Caco-2 (cell line): ENCODE measurements at regions not wholly inside any gene's neighbourhood (a gene's known extent, or its start where the extent isn't known, plus 50 kb on each side); places are given as distances from the start of the nearest gene placed in this dataset.

Source experiments
- BruUV-seq: library from RNA; stranded (reverse); fragments of 400-500 nt; replicated peaks from 2 replicates; lab custom pipeline; 2021; lab: Mats Ljungman, UMichigan
- CTCF ChIA-PET: fragments of 300-600 bp; sonication (Branson Sonifier 250); formaldehyde crosslinking; loops from one replicate; lab custom pipeline; 2022; ENCODE audit warnings: antibody characterized with exemption; lab: Charles Lee
- POLR2A ChIA-PET: fragments of 300-600 bp; sonication (Branson Sonifier 250); formaldehyde crosslinking; loops from one replicate; lab custom pipeline; 2022; ENCODE audit warnings: antibody characterized with exemption; lab: Charles Lee
- DNase-seq, 2 experiments: peaks; one replicate each; pipeline versions ENCODE4 v3.0.0 to v3.0.0-alpha.2; 2020 to 2022
- H3K27me3 ChIP-seq: replicated peaks from 2 replicates; pipeline ENCODE4 v1.6.0; 2011; ENCODE audit warnings: low read length; ENCODE audit not compliant: control insufficient read depth, insufficient read depth
- H3K36me3 ChIP-seq: 2 replicates; pipeline ENCODE4 v1.5.1; 2011; ENCODE audit warnings: low read length; ENCODE audit not compliant: control insufficient read depth, insufficient read depth
- H3K4me1 ChIP-seq: fragments of 250-450 bp; sonication (Bioruptor Pico); 2 replicates; pipeline ENCODE4 v1.5.1; 2020; ENCODE audit warnings: mild to moderate bottlenecking
- H3K4me3 ChIP-seq: 2 replicates; pipeline ENCODE4 v1.5.1; 2011; ENCODE audit warnings: low read depth, mild to moderate bottlenecking, control low read depth, low read length
- H3K9me3 ChIP-seq: fragments of 250-450 bp; sonication (Bioruptor Pico); 2 replicates; pipeline ENCODE4 v1.5.1; 2020; ENCODE audit warnings: mild to moderate bottlenecking, moderate library complexity
- H3K27ac Mint-ChIP-seq: one replicate; pipeline ENCODE4 v1.8.0; 2022; ENCODE audit warnings: mixed read lengths; ENCODE audit not compliant: unreplicated experiment
- H3K27me3 Mint-ChIP-seq: one replicate; pipeline ENCODE4 v1.8.0; 2022; ENCODE audit warnings: mixed read lengths; ENCODE audit not compliant: insufficient read depth, unreplicated experiment
- H3K36me3 Mint-ChIP-seq: one replicate; pipeline ENCODE4 v1.8.0; 2022; ENCODE audit warnings: mild to moderate bottlenecking, mixed read lengths; ENCODE audit not compliant: insufficient read depth, unreplicated experiment
- H3K4me1 Mint-ChIP-seq: one replicate; pipeline ENCODE4 v1.8.0; 2022; ENCODE audit warnings: low read depth, mixed read lengths; ENCODE audit not compliant: unreplicated experiment
- H3K4me3 Mint-ChIP-seq: one replicate; pipeline ENCODE4 v1.8.0; 2022; ENCODE audit warnings: mild to moderate bottlenecking, moderate library complexity, mixed read lengths; ENCODE audit not compliant: unreplicated experiment
- H3K9me3 Mint-ChIP-seq: one replicate; pipeline ENCODE4 v1.8.0; 2022; ENCODE audit warnings: mixed read lengths; ENCODE audit not compliant: unreplicated experiment
- intact Hi-C: fragments of 100-400 bp; cut with micrococcal nuclease; formaldehyde crosslinking; loops from one replicate; pipeline ENCODE4 v1.10.0; 2022; ENCODE audit not compliant: unreplicated experiment
- TF ChIP-seq, protein P1 (sequence below), 2 experiments: fragments of 200-600 bp in 1 of 2; IDR thresholded peaks; 1 replicate in 1 of 2; 2 replicates in 1 of 2; pipeline versions ENCODE4 v1.5.1 to v1.8.0; 2011 to 2022; ENCODE audit warnings: antibody characterized with exemption in 1 of 2, control low read depth in 1 of 2, inconsistent platforms in 1 of 2, low read depth in 1 of 2, low read length in 1 of 2, mild to moderate bottlenecking in 1 of 2, moderate library complexity in 1 of 2; ENCODE audit not compliant: insufficient read depth in 1 of 2, severe bottlenecking in 1 of 2, unreplicated experiment in 1 of 2

- H3K36me3 ChIP-seq, result no peaks in the 10 kb centered on the region
- H3K4me3 ChIP-seq, result no peak overlapping the region
- peak in 1 of 2 experiments; percentile 19 for DNase-seq
- TF ChIP-seq, protein P1, sequence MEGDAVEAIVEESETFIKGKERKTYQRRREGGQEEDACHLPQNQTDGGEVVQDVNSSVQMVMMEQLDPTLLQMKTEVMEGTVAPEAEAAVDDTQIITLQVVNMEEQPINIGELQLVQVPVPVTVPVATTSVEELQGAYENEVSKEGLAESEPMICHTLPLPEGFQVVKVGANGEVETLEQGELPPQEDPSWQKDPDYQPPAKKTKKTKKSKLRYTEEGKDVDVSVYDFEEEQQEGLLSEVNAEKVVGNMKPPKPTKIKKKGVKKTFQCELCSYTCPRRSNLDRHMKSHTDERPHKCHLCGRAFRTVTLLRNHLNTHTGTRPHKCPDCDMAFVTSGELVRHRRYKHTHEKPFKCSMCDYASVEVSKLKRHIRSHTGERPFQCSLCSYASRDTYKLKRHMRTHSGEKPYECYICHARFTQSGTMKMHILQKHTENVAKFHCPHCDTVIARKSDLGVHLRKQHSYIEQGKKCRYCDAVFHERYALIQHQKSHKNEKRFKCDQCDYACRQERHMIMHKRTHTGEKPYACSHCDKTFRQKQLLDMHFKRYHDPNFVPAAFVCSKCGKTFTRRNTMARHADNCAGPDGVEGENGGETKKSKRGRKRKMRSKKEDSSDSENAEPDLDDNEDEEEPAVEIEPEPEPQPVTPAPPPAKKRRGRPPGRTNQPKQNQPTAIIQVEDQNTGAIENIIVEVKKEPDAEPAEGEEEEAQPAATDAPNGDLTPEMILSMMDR (IDR thresholded peaks at IDR 0.05; ENCODE audit: insufficient read depth in 1 of 2, low read depth in 1 of 2, low read length in 1 of 2, severe bottlenecking in 1 of 2, unreplicated experiment in 1 of 2), result no peak
- Mint-ChIP-seq H3K4me1 (peaks cover 34% of the 10 kb centered on the region), H3K9me3 (peaks cover 9% of the 10 kb centered on the region), H3K4me3 (no peak overlapping the region), H3K36me3 (peaks cover 6% of the 10 kb centered on the region), H3K27me3 (no peaks in the 10 kb centered on the region), H3K27ac (peak overlapping the region; percentile 29)
- H3K9me3 ChIP-seq, result no peaks in the 10 kb centered on the region
- intact Hi-C loops, result no loop called here
- no peaks in the 10 kb centered on the region for H3K27me3 ChIP-seq
- POLR2A ChIA-PET, result no interaction called here
- H3K4me1 ChIP-seq, result peaks cover 20% of the 10 kb centered on the region; the same call in 1 of the 2 replicates
- BruUV-seq, result no TSS peak
- CTCF ChIA-PET, result interaction anchor here (0.6 kb wide), 2 partner anchors 731 to 831 kb away, joined by 4 to 5 read pairs; no protein-coding TSS in a partner anchor
These were observed 312.4 kb upstream of the TBX3 start for GRCh38 chr12:114996382-114996781.

DNA sequence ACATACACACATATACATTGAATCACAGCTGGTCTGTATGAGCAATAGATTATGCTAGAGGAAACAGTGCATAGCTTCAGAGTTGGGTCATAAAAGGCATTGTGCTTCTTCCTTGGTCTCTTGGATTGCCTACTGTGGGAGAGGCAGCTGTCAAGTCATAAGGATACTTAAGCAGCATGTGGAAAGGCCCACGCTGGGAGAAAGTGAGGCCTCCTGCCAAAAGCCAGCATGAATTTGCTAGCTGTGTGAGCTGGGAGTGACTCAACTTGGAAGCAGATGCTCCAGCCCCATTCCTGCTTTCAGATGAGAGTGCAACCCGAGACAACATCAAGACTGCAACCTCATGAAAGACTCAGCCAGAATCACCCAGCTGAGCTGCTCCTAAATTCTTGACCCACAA, 311.9 kb upstream of the TBX3 start:
- intact Hi-C loops, result no loop called here
- Histone ChIP-seq H3K27me3 (no peaks in the 10 kb centered on the region), H3K36me3 (no peaks in the 10 kb centered on the region), H3K9me3 (no peaks in the 10 kb centered on the region), H3K4me1 (peaks cover 16% of the 10 kb centered on the region; the same call in 1 of the 2 replicates), H3K4me3 (no peak overlapping the region)
- Mint-ChIP-seq H3K27me3 (no peaks in the 10 kb centered on the region), H3K36me3 (peaks cover 6% of the 10 kb centered on the region), H3K4me3 (no peak overlapping the region), H3K27ac (peak overlapping the region; percentile 29), H3K4me1 (peaks cover 34% of the 10 kb centered on the region), H3K9me3 (peaks cover 9% of the 10 kb centered on the region)
- BruUV-seq, result no TSS peak
- ChIA-PET POLR2A (no interaction called here), CTCF (interaction anchor here (0.6 kb wide), 2 partner anchors 259 to 732 kb away, joined by 3 to 4 read pairs; no protein-coding TSS in a partner anchor)
- TF ChIP-seq, protein P1 (IDR thresholded peaks at IDR 0.05; ENCODE audit: insufficient read depth in 1 of 2, low read depth in 1 of 2, low read length in 1 of 2, severe bottlenecking in 1 of 2, unreplicated experiment in 1 of 2), result no peak
- DNase-seq, result no peak

DNA sequence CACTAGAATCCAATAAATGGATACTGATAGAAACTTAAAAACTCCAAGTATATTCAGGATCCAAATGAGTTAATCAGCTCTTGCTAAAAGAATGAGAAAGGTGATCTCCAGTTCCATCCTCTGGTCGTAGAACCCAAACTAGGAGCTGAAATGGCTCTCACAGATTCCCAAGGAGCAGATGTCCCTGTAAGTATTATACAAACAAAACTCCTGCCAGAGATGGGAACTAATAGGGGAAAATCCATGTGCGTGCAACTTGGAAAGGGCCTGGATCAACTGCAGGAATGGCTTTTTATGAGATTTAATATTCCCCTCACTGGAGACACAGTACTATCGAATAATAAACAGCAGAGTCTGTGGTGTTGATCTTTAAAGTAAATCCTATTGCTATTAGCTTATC, 309.2 kb upstream of the TBX3 start:
- Histone ChIP-seq H3K9me3 (no peaks in the 10 kb centered on the region), H3K36me3 (no peaks in the 10 kb centered on the region), H3K27me3 (no peaks in the 10 kb centered on the region), H3K4me3 (no peak overlapping the region), H3K4me1 (no peaks in the 10 kb centered on the region; the same call in 1 of the 2 replicates)
- no peak overlapping the region for H3K4me3 Mint-ChIP-seq
- peaks cover 20% of the 10 kb centered on the region for H3K4me1 Mint-ChIP-seq
- intact Hi-C loops, result no loop called here
- BruUV-seq, result no TSS peak
- POLR2A ChIA-PET, result no interaction called here
- no peaks in the 10 kb centered on the region for H3K27me3 Mint-ChIP-seq
- no peak for DNase-seq
- no peak overlapping the region for H3K27ac Mint-ChIP-seq
- CTCF ChIA-PET, result no interaction called here
- H3K9me3 Mint-ChIP-seq, result no peaks in the 10 kb centered on the region
- TF ChIP-seq, protein P1 (IDR thresholded peaks at IDR 0.05; ENCODE audit: insufficient read depth in 1 of 2, low read depth in 1 of 2, low read length in 1 of 2, severe bottlenecking in 1 of 2, unreplicated experiment in 1 of 2), result no peak
- no peaks in the 10 kb centered on the region for H3K36me3 Mint-ChIP-seq
